SK-N-SH (cell line): ENCODE measurements at regions not wholly inside any gene's neighbourhood (a gene's known extent, or its start where the extent isn't known, plus 50 kb on each side); places are given as distances from the start of the nearest gene placed in this dataset.

Experiments
- CTCF ChIA-PET: fragments of 300-600, 350-600 bp; formaldehyde crosslinking; extraction: SDS; loops from one replicate; lab custom pipeline; 2021; lab: Yijun Ruan, JAX
- POLR2A ChIA-PET: fragments of 350-600 bp; sonication (Branson Sonifier 250); formaldehyde crosslinking; extraction: SDS; loops from one replicate; lab custom pipeline; 2020; ENCODE audit warnings: antibody characterized with exemption, inconsistent platforms; lab: Yijun Ruan, JAX
- DNase-seq: peaks from one replicate; pipeline ENCODE4 v3.0.0; 2012
- H2AFZ ChIP-seq: fragments of 200-600 bp; sonication (generic); 2 replicates; pipeline ENCODE4 v1.8.1; 2016; ENCODE audit warnings: antibody characterized with exemption, mild to moderate bottlenecking, low read depth
- H3F3A ChIP-seq: fragments of 200-600 bp; sonication (generic); replicated peaks from 2 replicates; pipeline ENCODE3; 2016; ENCODE audit warnings: antibody characterized with exemption, mild to moderate bottlenecking; ENCODE audit not compliant: insufficient read depth
- H3K27ac ChIP-seq, 2 experiments: fragments of 200-500 bp in 1 of 2; fragments of 200-600 bp in 1 of 2; sonication (Bioruptor generic) in 1 of 2; sonication (generic), shearing (Covaris generic) in 1 of 2; 2 replicates each; pipeline versions ENCODE4 v1.5.1 to v1.6.1; 2014 to 2016; ENCODE audit warnings: low read depth in 2 of 2, inconsistent platforms in 1 of 2, low read length in 1 of 2, mild to moderate bottlenecking in 1 of 2, mixed read lengths in 1 of 2
- H3K27me3 ChIP-seq: fragments of 200-600 bp; sonication (generic), shearing (Covaris generic); 2 replicates; pipeline ENCODE4 v1.6.1; 2016; ENCODE audit warnings: mixed run types; ENCODE audit not compliant: insufficient read depth
- H3K36me3 ChIP-seq, 2 experiments: fragments of 200-500 bp in 1 of 2; fragments of 200-600 bp in 1 of 2; sonication (Bioruptor generic) in 1 of 2; sonication (generic) in 1 of 2; replicated peaks in 1 of 2; 2 replicates each; pipeline versions ENCODE3 to v1.5.1; 2014 to 2016; ENCODE audit warnings: low read length in 1 of 2, mild to moderate bottlenecking in 1 of 2; ENCODE audit not compliant: insufficient read depth in 2 of 2, control insufficient read depth in 1 of 2
- H3K4me1 ChIP-seq, 2 experiments: fragments of 200-500 bp in 1 of 2; fragments of 200-600 bp in 1 of 2; sonication (Bioruptor generic) in 1 of 2; sonication (generic), shearing (Covaris generic) in 1 of 2; 2 replicates each; pipeline versions ENCODE4 v1.5.1 to v1.6.1; 2014 to 2016; ENCODE audit warnings: low read depth in 1 of 2, low read length in 1 of 2, mixed run types in 1 of 2; ENCODE audit not compliant: insufficient read depth in 2 of 2, control insufficient read depth in 1 of 2
- H3K4me2 ChIP-seq: fragments of 200-600 bp; sonication (generic), shearing (Covaris generic); 2 replicates; pipeline ENCODE4 v1.6.1; 2017; ENCODE audit warnings: mixed run types
- H3K4me3 ChIP-seq, 2 experiments: fragments of 200-500 bp in 1 of 2; fragments of 200-600 bp in 1 of 2; sonication (Bioruptor generic) in 1 of 2; sonication (generic), shearing (Covaris generic) in 1 of 2; 2 replicates each; pipeline versions ENCODE4 v1.5.1 to v1.8.1; 2014 to 2016; ENCODE audit warnings: low read depth in 2 of 2, inconsistent platforms in 1 of 2, low read length in 1 of 2, mild to moderate bottlenecking in 1 of 2, mixed read lengths in 1 of 2, moderate library complexity in 1 of 2
- H3K79me2 ChIP-seq: fragments of 200-600 bp; sonication (generic); 2 replicates; pipeline ENCODE4 v1.8.1; 2017; ENCODE audit warnings: mild to moderate bottlenecking; ENCODE audit not compliant: insufficient read depth
- H3K9ac ChIP-seq: fragments of 200-600 bp; sonication (generic); 2 replicates; pipeline ENCODE4 v1.6.1; 2017; ENCODE audit warnings: mixed run types
- H3K9me2 ChIP-seq: fragments of 200-600 bp; sonication (generic); 2 replicates; pipeline ENCODE4 v1.6.1; 2017; ENCODE audit warnings: mixed run types
- H3K9me3 ChIP-seq: fragments of 200-600 bp; sonication (generic); 2 replicates; pipeline ENCODE4 v1.6.1; 2017; ENCODE audit warnings: mixed run types, mild to moderate bottlenecking, moderate library complexity
- H4K20me1 ChIP-seq: fragments of 200-600 bp; sonication (generic); 2 replicates; pipeline ENCODE4 v1.6.1; 2017; ENCODE audit warnings: mild to moderate bottlenecking, mixed run types; ENCODE audit not compliant: insufficient read depth
- CTCF ChIP-seq: fragments of 200-600 bp; sonication (generic); IDR thresholded peaks from 2 replicates; pipeline ENCODE4 v1.6.1; 2017; ENCODE audit warnings: antibody characterized with exemption, mild to moderate bottlenecking, moderate library complexity
- NFIC ChIP-seq: IDR thresholded peaks from 2 replicates; pipeline ENCODE4 v1.4.0; 2012; ENCODE audit warnings: borderline replicate concordance
- NRF1 ChIP-seq: IDR thresholded peaks from 2 replicates; pipeline ENCODE4 v1.6.1; 2012; ENCODE audit warnings: low read depth, mild to moderate bottlenecking, low read length
- RAD21 ChIP-seq: IDR thresholded peaks from 2 replicates; pipeline ENCODE4 v1.6.1; 2012; ENCODE audit warnings: mild to moderate bottlenecking, low read length
- SMC3 ChIP-seq: IDR thresholded peaks from 2 replicates; pipeline ENCODE4 v1.6.1; 2012; ENCODE audit warnings: low read depth, low read length, improper control_type of control experiment
- YY1 ChIP-seq: IDR thresholded peaks from 2 replicates; pipeline ENCODE4 v1.4.0; 2012; ENCODE audit warnings: low read depth, mild to moderate bottlenecking
- WGBS: methylation state at CpG from one replicate; pipeline ENCODE4 v1.1.6; 2017; ENCODE audit warnings: low lambda C conversion rate; 5-methylcytosine and 5-hydroxymethylcytosine counted together

DNA sequence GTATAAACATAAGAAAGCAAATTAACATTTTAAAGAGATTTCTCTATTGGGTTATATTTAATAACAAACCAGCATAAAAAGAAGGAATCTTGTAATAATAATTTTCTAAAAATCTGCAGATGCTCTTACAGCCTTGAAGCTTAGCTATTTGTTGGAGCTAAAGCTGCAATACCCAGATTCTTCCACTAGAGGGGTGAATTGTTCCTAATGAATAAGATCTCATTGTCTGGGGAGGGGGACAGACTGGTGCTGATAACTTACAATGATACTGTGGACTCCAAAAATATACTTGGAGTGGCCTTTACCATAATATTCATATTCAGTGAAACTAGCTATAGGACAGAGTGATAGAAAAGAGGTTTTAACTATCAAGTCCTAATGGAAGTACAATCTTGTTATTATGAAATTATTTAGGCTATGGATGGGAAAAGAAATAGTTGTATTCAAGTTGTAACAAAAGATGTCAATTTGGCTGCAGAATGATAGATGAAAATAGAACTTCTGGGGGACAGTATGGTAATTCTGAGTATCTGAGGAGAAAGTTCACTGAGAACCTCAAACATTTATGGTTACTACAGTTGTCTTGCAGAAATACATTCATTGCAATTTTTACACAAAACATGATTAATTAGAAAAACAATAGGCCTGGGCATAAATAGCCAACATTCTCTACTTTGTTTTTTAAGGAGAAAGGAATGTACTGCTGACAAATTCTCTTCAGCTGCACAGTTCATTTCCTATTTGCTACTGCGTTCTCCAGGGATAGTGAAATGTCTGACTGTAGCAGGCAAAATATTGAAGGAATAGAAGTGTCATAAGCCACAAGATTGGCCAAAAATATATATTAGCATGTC is 443.3 kb downstream of the GBA3 start:
- H3F3A ChIP-seq = no peaks in the 10 kb centered on the region
- ChIA-PET POLR2A (interaction anchor here (0.6 kb wide), 1 partner anchor 221 kb away, joined by 5 read pairs; no protein-coding TSS in a partner anchor), CTCF (interaction anchor here (0.5 to 2.3 kb wide), 12 partner anchors 9 to 1284 kb away, joined by 3 to 17 read pairs (median 3); no protein-coding TSS in a partner anchor)
- H3K9me2 ChIP-seq = no peaks in the 10 kb centered on the region
- H2AFZ ChIP-seq = no peak overlapping the region
- no peak overlapping the region for H3K4me2 ChIP-seq
- TF ChIP-seq RAD21 = peak; percentile 54
- TF ChIP-seq CTCF = peak; percentile 81
- TF ChIP-seq NFIC = no peak
- TF ChIP-seq SMC3 = peak; percentile 35; the same call in 1 of the 2 replicates
- no peak for TF ChIP-seq YY1
- TF ChIP-seq NRF1 = no peak
- TF ChIP-seq, all 33 proteins: peak for 3
- Histone ChIP-seq H3K79me2 (no peaks in the 10 kb centered on the region), H3K9me3 (no peaks in the 10 kb centered on the region), H3K9ac (no peak overlapping the region), H3K27me3 (no peaks in the 10 kb centered on the region), H3K4me1 (no peaks in the 10 kb centered on the region), H3K36me3 (no peaks in the 10 kb centered on the region), H3K4me3 (no peak overlapping the region; a peak in 1 of 4 replicates), H3K27ac (no peak overlapping the region), H4K20me1 (no peaks in the 10 kb centered on the region)
- WGBS = 21% methylated on average over 1 of the region's 1 CpG
- peak; percentile 24 for DNase-seq

GRCh38 chr4:23134331-23134730 is 441.6 kb downstream of the GBA3 start:
- H3K36me3 ChIP-seq = no peaks in the 10 kb centered on the region
- TF ChIP-seq CTCF = no peak
- no peaks in the 10 kb centered on the region for H3K27me3 ChIP-seq
- H3K9me3 ChIP-seq = no peaks in the 10 kb centered on the region
- H3F3A ChIP-seq = no peaks in the 10 kb centered on the region
- DNase-seq = no peak
- no peaks in the 10 kb centered on the region for H3K79me2 ChIP-seq
- H3K27ac ChIP-seq = no peak overlapping the region
- no peak overlapping the region for H3K9ac ChIP-seq
- ChIA-PET POLR2A (no interaction called here), CTCF (no interaction called here)
- 5% methylated on average over 2 of the region's 2 CpGs for whole genome bisulfite sequencing
- no peak overlapping the region for H2AFZ ChIP-seq
- H3K9me2 ChIP-seq = no peaks in the 10 kb centered on the region
- no peaks in the 10 kb centered on the region for H3K4me1 ChIP-seq
- H4K20me1 ChIP-seq = no peaks in the 10 kb centered on the region
- H3K4me2 ChIP-seq = no peak overlapping the region
- H3K4me3 ChIP-seq = no peak overlapping the region
